H1 (cell line): ENCODE measurements at regions not wholly inside any gene's neighbourhood (a gene's known extent, or its start where the extent isn't known, plus 50 kb on each side); places are given as distances from the start of the nearest gene placed in this dataset.

Experiments used
- CTCF ChIA-PET: fragments of 300-600 bp; sonication (Branson Sonifier 250); formaldehyde crosslinking; loops from one replicate; lab custom pipeline; 2021; ENCODE audit not compliant: partially characterized antibody; lab: Charles Lee
- POLR2A ChIA-PET: fragments of 300-600 bp; sonication (Branson Sonifier 250); formaldehyde crosslinking; loops from one replicate; lab custom pipeline; 2021; ENCODE audit warnings: inconsistent platforms; ENCODE audit not compliant: partially characterized antibody; lab: Charles Lee
- DNase-seq, 2 experiments: peaks; one replicate each; pipeline versions ENCODE4 v3.0.0 to v3.0.0-alpha.2; 2010 to 2022; ENCODE audit warnings: low spot score in 2 of 2, low read depth in 1 of 2, mixed read lengths in 1 of 2
- FAIRE-seq: peaks from 2 replicates; lab custom pipeline; 2011; peaks lifted over from hg19 to GRCh38; lab: Jason Lieb, UNC
- H2AFZ ChIP-seq: 2 replicates; pipeline ENCODE4 v1.8.1; 2012; ENCODE audit warnings: low read length, inconsistent platforms
- H2AK5ac ChIP-seq: 2 replicates; pipeline ENCODE4 v1.6.1; 2013; ENCODE audit warnings: low read depth, low read length
- H2BK120ac ChIP-seq: replicated peaks from 2 replicates; pipeline ENCODE3; 2013; ENCODE audit warnings: low read depth, low read length, inconsistent platforms
- H2BK12ac ChIP-seq: 2 replicates; pipeline ENCODE4 v1.6.1; 2013; ENCODE audit warnings: low read depth, low read length
- H2BK15ac ChIP-seq: 2 replicates; pipeline ENCODE4 v1.6.1; 2013; ENCODE audit warnings: low read length
- H2BK20ac ChIP-seq: 2 replicates; pipeline ENCODE4 v1.6.1; 2013; ENCODE audit warnings: low read length
- H2BK5ac ChIP-seq: 2 replicates; pipeline ENCODE4 v1.6.1; 2013; ENCODE audit warnings: low read depth, low read length
- H3K14ac ChIP-seq: 2 replicates; pipeline ENCODE4 v1.6.1; 2013; ENCODE audit warnings: inconsistent platforms; ENCODE audit not compliant: insufficient read length
- H3K18ac ChIP-seq: 2 replicates; pipeline ENCODE4 v1.6.1; 2013; ENCODE audit warnings: low read length; ENCODE audit errors: extremely low read depth
- H3K23ac ChIP-seq: 2 replicates; pipeline ENCODE4 v1.6.1; 2013; ENCODE audit warnings: inconsistent platforms; ENCODE audit not compliant: insufficient read length
- H3K23me2 ChIP-seq: 2 replicates; pipeline ENCODE4 v1.6.1; 2013; ENCODE audit warnings: low read depth, low read length
- H3K27ac ChIP-seq: 2 replicates; pipeline ENCODE4 v1.6.1; 2011; ENCODE audit warnings: low read depth, low read length, inconsistent platforms
- H3K27me3 ChIP-seq, 4 experiments: replicated peaks in 1 of 4; 1 replicate in 1 of 4; 2 replicates in 3 of 4; pipeline versions ENCODE4 v1.6.1 to v1.8.1; 2011 to 2013; ENCODE audit warnings: low read length in 3 of 4, mild to moderate bottlenecking in 3 of 4, inconsistent platforms in 2 of 4, mixed read lengths in 2 of 4, moderate library complexity in 1 of 4; ENCODE audit not compliant: control insufficient read depth in 3 of 4, insufficient read depth in 3 of 4; ENCODE audit errors: extremely low read depth in 1 of 4
- H3K36me3 ChIP-seq, 4 experiments: 2 replicates each; pipeline versions ENCODE4 v1.6.1 to v1.8.1; 2011 to 2013; ENCODE audit warnings: mild to moderate bottlenecking in 4 of 4, low read length in 3 of 4, moderate library complexity in 2 of 4, control low read depth in 1 of 4, inconsistent platforms in 1 of 4; ENCODE audit not compliant: insufficient read depth in 4 of 4, control insufficient read depth in 2 of 4
- H3K4ac ChIP-seq: replicated peaks from 2 replicates; pipeline ENCODE3; 2013; ENCODE audit warnings: low read length, low read depth, mixed read lengths, inconsistent platforms; ENCODE audit not compliant: insufficient read length
- H3K4me1 ChIP-seq, 4 experiments: replicated peaks in 1 of 4; 1 replicate in 1 of 4; 2 replicates in 3 of 4; pipeline versions ENCODE4 v1.6.1 to v1.8.1; 2011 to 2013; ENCODE audit warnings: low read length in 3 of 4, inconsistent platforms in 2 of 4, mixed read lengths in 1 of 4; ENCODE audit not compliant: insufficient read depth in 4 of 4, control insufficient read depth in 3 of 4
- H3K4me2 ChIP-seq, 2 experiments: 2 replicates each; pipeline versions ENCODE4 v1.6.1 to v1.8.1; 2011 to 2013; ENCODE audit warnings: low read depth in 2 of 2, low read length in 2 of 2, control low read depth in 1 of 2, inconsistent platforms in 1 of 2, mild to moderate bottlenecking in 1 of 2; ENCODE audit not compliant: insufficient read depth in 1 of 2
- H3K4me3 ChIP-seq, 4 experiments: fragments of 200-600, 300-600 bp in 1 of 4; sonication (generic), shearing (Covaris generic), sonication (Bioruptor Twin) in 1 of 4; 2 replicates each; pipeline versions ENCODE4 v1.5.1 to v1.8.1; 2011 to 2016; ENCODE audit warnings: low read length in 4 of 4, low read depth in 3 of 4, control low read depth in 2 of 4, inconsistent platforms in 2 of 4, mild to moderate bottlenecking in 2 of 4, mixed read lengths in 1 of 4, moderate library complexity in 1 of 4; ENCODE audit not compliant: insufficient read depth in 2 of 4; ENCODE audit errors: extremely low read depth in 1 of 4
- H3K56ac ChIP-seq: replicated peaks from 2 replicates; pipeline ENCODE3; 2013; ENCODE audit warnings: low read depth, mild to moderate bottlenecking, mixed read lengths, low read length, inconsistent platforms; ENCODE audit not compliant: insufficient read length
- H3K79me1 ChIP-seq: 2 replicates; pipeline ENCODE4 v1.6.1; 2013; ENCODE audit warnings: low read depth, low read length, control low read depth
- H3K79me2 ChIP-seq, 2 experiments: 2 replicates each; pipeline versions ENCODE4 v1.6.1 to v1.8.1; 2012 to 2013; ENCODE audit warnings: low read length in 2 of 2, mild to moderate bottlenecking in 2 of 2, inconsistent platforms in 1 of 2; ENCODE audit not compliant: insufficient read depth in 2 of 2, control insufficient read depth in 1 of 2
- H3K9ac ChIP-seq, 4 experiments: replicated peaks in 1 of 4; 1 replicate in 1 of 4; 2 replicates in 3 of 4; pipeline versions ENCODE4 v1.6.1 to v1.8.1; 2011 to 2013; ENCODE audit warnings: low read depth in 3 of 4, low read length in 3 of 4, control low read depth in 2 of 4, mild to moderate bottlenecking in 2 of 4, moderate library complexity in 2 of 4, inconsistent platforms in 1 of 4; ENCODE audit errors: extremely low read depth in 1 of 4
- H3K9me3 ChIP-seq, 2 experiments: 2 replicates each; pipeline versions ENCODE4 v1.6.1 to v1.8.1; 2012 to 2013; ENCODE audit warnings: mild to moderate bottlenecking in 2 of 2, moderate library complexity in 2 of 2, control low read depth in 1 of 2, inconsistent platforms in 1 of 2, low read depth in 1 of 2, low read length in 1 of 2, mixed read lengths in 1 of 2; ENCODE audit not compliant: insufficient read depth in 2 of 2
- H4K20me1 ChIP-seq, 2 experiments: replicated peaks in 1 of 2; 2 replicates each; pipeline versions ENCODE3 to v1.8.1; 2011 to 2013; ENCODE audit warnings: inconsistent platforms in 2 of 2, low read length in 2 of 2, mild to moderate bottlenecking in 1 of 2; ENCODE audit not compliant: insufficient read depth in 2 of 2, control insufficient read depth in 1 of 2
- H4K5ac ChIP-seq: 2 replicates; pipeline ENCODE4 v1.6.1; 2013; ENCODE audit warnings: low read length, low read depth, mixed read lengths, inconsistent platforms; ENCODE audit not compliant: insufficient read length
- H4K8ac ChIP-seq: 2 replicates; pipeline ENCODE4 v1.8.0; 2013; ENCODE audit warnings: mild to moderate bottlenecking, moderate library complexity, low read length, inconsistent platforms; ENCODE audit not compliant: insufficient read depth; ENCODE audit errors: extremely low read depth
- H4K91ac ChIP-seq: replicated peaks from 2 replicates; pipeline ENCODE3; 2013; ENCODE audit warnings: low read length, mixed read lengths, inconsistent platforms; ENCODE audit not compliant: insufficient read length
- GABPA ChIP-seq: IDR thresholded peaks from 2 replicates; pipeline ENCODE4 v1.6.1; 2011; ENCODE audit warnings: mild to moderate bottlenecking, low read length, moderate library complexity, borderline replicate concordance; ENCODE audit not compliant: insufficient read depth
- HDAC2 ChIP-seq, 2 experiments: fragments of 300-600 bp in 1 of 2; sonication (generic) in 1 of 2; IDR thresholded peaks; 2 replicates each; pipeline ENCODE4 v1.6.1; 2011 to 2012; ENCODE audit warnings: low read depth in 2 of 2, low read length in 2 of 2, mild to moderate bottlenecking in 2 of 2, moderate library complexity in 2 of 2, borderline replicate concordance in 1 of 2, inconsistent platforms in 1 of 2
- NANOG ChIP-seq: IDR thresholded peaks from 2 replicates; pipeline ENCODE4 v1.6.1; 2011; ENCODE audit warnings: low read length, low read depth, mild to moderate bottlenecking, inconsistent platforms; ENCODE audit not compliant: insufficient read depth, poor library complexity, severe bottlenecking
- POU5F1 ChIP-seq: IDR thresholded peaks from 2 replicates; pipeline ENCODE4 v1.6.1; 2011; ENCODE audit warnings: low read depth, mild to moderate bottlenecking, low read length, moderate library complexity
- SRF ChIP-seq: IDR thresholded peaks from 2 replicates; pipeline ENCODE4 v1.6.1; 2011; ENCODE audit warnings: mild to moderate bottlenecking, low read depth, low read length, moderate library complexity
- TAF7 ChIP-seq: optimal IDR thresholded peaks from 2 replicates; pipeline ENCODE3; 2011; ENCODE audit warnings: low read depth, mild to moderate bottlenecking, inconsistent platforms, low read length, moderate library complexity, borderline replicate concordance
- ZNF274 ChIP-seq: IDR thresholded peaks from 2 replicates; pipeline ENCODE4 v1.7.0; 2012; ENCODE audit warnings: low read length, borderline replicate concordance; ENCODE audit errors: extremely low read depth
- WGBS, 2 experiments: shearing (Covaris generic) in 1 of 2; methylation state at CpG; one replicate each; pipeline versions ENCODE4 v1.1.6 to v1.1.7; 2013 to 2015; ENCODE audit warnings: low lambda C conversion rate in 2 of 2, mixed read lengths in 2 of 2, inconsistent platforms in 1 of 2, low coverage in 1 of 2, missing lambda C conversion rate in 1 of 2; ENCODE audit not compliant: insufficient replicate concordance in 2 of 2, insufficient coverage in 1 of 2, insufficient read length in 1 of 2; ENCODE audit errors: extremely low coverage in 1 of 2, missing lambda C conversion rate in 1 of 2; 5-methylcytosine and 5-hydroxymethylcytosine counted together
- TF ChIP-seq, protein P1 (sequence below): IDR thresholded peaks from 2 replicates; pipeline ENCODE4 v1.6.1; 2012; ENCODE audit warnings: inconsistent platforms
- TF ChIP-seq, protein P2 (sequence below): IDR thresholded peaks from 2 replicates; pipeline ENCODE4 v1.6.1; 2011; ENCODE audit warnings: low read depth, mild to moderate bottlenecking, low read length; ENCODE audit not compliant: insufficient read depth

DNA sequence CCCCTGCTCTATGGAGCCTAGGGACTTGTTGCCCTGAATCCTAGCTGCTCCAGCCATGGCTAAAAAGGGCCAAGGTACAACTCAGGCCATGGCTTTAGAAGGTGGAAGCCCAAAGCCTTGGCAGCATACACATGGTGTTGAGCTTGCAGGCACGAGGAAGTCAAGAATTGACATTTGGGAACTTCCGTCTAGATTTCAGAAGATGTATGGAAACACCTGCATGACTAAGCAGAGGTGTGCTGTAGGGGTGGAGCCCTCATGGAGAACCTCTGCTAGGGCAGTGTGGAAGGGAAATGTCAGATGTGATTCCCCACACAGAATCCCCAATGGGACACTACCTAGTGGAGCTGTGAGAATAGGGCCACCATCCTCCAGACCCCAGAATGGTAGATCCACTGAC lies 95.1 kb upstream of the TMEM170B start:
- Histone ChIP-seq H2BK15ac (no peak overlapping the region), H3K27ac (no peak overlapping the region), H3K4me2 (no peak overlapping the region), H3K9ac (no peak overlapping the region), H3K23ac (no peak overlapping the region), H4K91ac (no peak overlapping the region), H3K23me2 (no peaks in the 10 kb centered on the region), H3K79me2 (no peaks in the 10 kb centered on the region), H2BK20ac (no peak overlapping the region), H2BK120ac (no peak overlapping the region), H3K14ac (no peak overlapping the region), H3K27me3 (no peaks in the 10 kb centered on the region), H3K56ac (no peak overlapping the region), H3K79me1 (no peaks in the 10 kb centered on the region), H3K4me3 (no peak overlapping the region), H2AK5ac (no peak overlapping the region), H4K20me1 (no peaks in the 10 kb centered on the region), H3K4me1 (no peaks in the 10 kb centered on the region), H4K5ac (no peak overlapping the region), H2AFZ (no peak overlapping the region), H2BK5ac (no peak overlapping the region), H3K36me3 (no peaks in the 10 kb centered on the region), H2BK12ac (no peak overlapping the region), H4K8ac (no peak overlapping the region), H3K4ac (no peak overlapping the region), H3K18ac (no peak overlapping the region), H3K9me3 (no peaks in the 10 kb centered on the region)
- ChIA-PET POLR2A (no interaction called here), CTCF (no interaction called here)
- FAIRE-seq (no peak), DNase-seq (no peak)
- TF ChIP-seq GABPA (no peak), HDAC2 (IDR thresholded peaks at IDR 0.05; ENCODE audit: borderline replicate concordance in 1 of 2, low read depth in 2 of 2, low read length in 2 of 2) (no peak), SRF (no peak), TAF7 (no peak), NANOG (no peak), POU5F1 (no peak), ZNF274 (no peak)
- TF ChIP-seq, protein P1, sequence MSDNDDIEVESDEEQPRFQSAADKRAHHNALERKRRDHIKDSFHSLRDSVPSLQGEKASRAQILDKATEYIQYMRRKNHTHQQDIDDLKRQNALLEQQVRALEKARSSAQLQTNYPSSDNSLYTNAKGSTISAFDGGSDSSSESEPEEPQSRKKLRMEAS = no peak
- TF ChIP-seq, protein P2, sequence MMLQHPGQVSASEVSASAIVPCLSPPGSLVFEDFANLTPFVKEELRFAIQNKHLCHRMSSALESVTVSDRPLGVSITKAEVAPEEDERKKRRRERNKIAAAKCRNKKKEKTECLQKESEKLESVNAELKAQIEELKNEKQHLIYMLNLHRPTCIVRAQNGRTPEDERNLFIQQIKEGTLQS = no peak
- WGBS, 2 experiments = 97% methylated on average over 2 of the region's 2 CpGs; no CpG with 5 or more reads in 1 of the 2 experiments
